Ishikawa (cell line): ENCODE measurements at regions not wholly inside any gene's neighbourhood (a gene's known extent, or its start where the extent isn't known, plus 50 kb on each side); places are given as distances from the start of the nearest gene placed in this dataset.

Experiments
- CEBPB ChIP-seq: IDR thresholded peaks from 2 replicates; pipeline ENCODE4 v1.6.1; 2012
- CREB1 ChIP-seq: IDR thresholded peaks from 2 replicates; pipeline ENCODE4 v1.6.1; 2012; ENCODE audit warnings: low read depth
- EGR1 ChIP-seq: IDR thresholded peaks from 2 replicates; pipeline ENCODE4 v1.6.1; 2012
- EP300 ChIP-seq: IDR thresholded peaks from 2 replicates; pipeline ENCODE4 v1.6.1; 2012; ENCODE audit warnings: borderline replicate concordance
- FOXM1 ChIP-seq: IDR thresholded peaks from 2 replicates; pipeline ENCODE4 v1.6.1; 2012; ENCODE audit warnings: low read depth, borderline replicate concordance
- NFIC ChIP-seq: IDR thresholded peaks from 2 replicates; pipeline ENCODE4 v1.6.1; 2012
- RAD21 ChIP-seq: IDR thresholded peaks from 2 replicates; pipeline ENCODE4 v1.6.1; 2012; ENCODE audit warnings: low read depth
- TAF1 ChIP-seq: IDR thresholded peaks from 2 replicates; pipeline ENCODE4 v1.6.1; 2012; ENCODE audit warnings: low read depth, mild to moderate bottlenecking
- TCF12 ChIP-seq: IDR thresholded peaks from 2 replicates; pipeline ENCODE4 v1.6.1; 2012; ENCODE audit warnings: low read depth
- TEAD4 ChIP-seq: IDR thresholded peaks from 2 replicates; pipeline ENCODE4 v1.6.1; 2012
- YY1 ChIP-seq: IDR thresholded peaks from 2 replicates; pipeline ENCODE4 v1.6.1; 2012; ENCODE audit warnings: low read depth
- ZBTB7A ChIP-seq: IDR thresholded peaks from 2 replicates; pipeline ENCODE4 v1.6.1; 2012; ENCODE audit warnings: low read depth
- TF ChIP-seq, protein P1 (sequence below): IDR thresholded peaks from 2 replicates; pipeline ENCODE4 v1.6.1; 2012; ENCODE audit warnings: low read depth, mild to moderate bottlenecking
- TF ChIP-seq, protein P2 (sequence below): IDR thresholded peaks from 2 replicates; pipeline ENCODE4 v1.6.1; 2012
- TF ChIP-seq, protein P3 (sequence below): IDR thresholded peaks from 2 replicates; pipeline ENCODE4 v1.6.1; 2012

DNA sequence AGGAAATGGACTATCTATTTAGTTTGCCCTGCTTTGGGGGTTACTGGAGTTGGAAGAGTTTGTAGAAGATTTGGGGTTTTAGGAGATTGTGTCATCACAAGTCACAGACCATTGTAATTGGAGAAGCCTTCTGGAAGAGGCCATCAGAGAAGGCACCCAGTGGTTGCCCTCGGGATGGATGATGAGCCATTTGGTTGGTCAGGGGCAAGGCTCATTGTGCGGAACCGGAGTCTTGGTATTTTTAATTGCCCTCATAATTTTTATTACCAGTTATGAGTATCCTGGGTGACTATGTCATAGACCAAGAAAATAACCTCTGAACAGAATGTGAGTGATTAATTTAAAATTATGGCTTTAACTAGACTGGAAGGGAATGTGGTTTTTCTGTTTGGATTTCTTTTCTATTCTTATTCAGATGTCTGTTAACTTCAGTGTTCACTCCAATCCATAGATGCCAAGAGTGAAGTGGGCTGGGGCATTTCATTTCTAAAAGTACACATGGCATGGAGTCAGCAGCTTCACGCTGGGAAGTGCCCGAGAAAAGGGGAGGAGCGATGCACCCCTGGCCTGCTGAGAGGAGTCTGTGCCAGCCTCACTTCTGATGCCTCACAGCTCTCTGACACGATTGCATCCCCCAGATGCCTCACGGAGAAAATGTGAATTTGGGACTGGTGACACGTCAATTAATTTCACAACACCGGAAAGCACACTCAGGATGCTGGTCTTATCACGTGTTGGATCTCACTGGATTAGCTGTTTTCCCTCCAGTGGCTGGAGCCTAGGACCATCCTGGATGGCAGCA lies 225.6 kb upstream of the IGFBP3 start:
- TF ChIP-seq, protein P1, sequence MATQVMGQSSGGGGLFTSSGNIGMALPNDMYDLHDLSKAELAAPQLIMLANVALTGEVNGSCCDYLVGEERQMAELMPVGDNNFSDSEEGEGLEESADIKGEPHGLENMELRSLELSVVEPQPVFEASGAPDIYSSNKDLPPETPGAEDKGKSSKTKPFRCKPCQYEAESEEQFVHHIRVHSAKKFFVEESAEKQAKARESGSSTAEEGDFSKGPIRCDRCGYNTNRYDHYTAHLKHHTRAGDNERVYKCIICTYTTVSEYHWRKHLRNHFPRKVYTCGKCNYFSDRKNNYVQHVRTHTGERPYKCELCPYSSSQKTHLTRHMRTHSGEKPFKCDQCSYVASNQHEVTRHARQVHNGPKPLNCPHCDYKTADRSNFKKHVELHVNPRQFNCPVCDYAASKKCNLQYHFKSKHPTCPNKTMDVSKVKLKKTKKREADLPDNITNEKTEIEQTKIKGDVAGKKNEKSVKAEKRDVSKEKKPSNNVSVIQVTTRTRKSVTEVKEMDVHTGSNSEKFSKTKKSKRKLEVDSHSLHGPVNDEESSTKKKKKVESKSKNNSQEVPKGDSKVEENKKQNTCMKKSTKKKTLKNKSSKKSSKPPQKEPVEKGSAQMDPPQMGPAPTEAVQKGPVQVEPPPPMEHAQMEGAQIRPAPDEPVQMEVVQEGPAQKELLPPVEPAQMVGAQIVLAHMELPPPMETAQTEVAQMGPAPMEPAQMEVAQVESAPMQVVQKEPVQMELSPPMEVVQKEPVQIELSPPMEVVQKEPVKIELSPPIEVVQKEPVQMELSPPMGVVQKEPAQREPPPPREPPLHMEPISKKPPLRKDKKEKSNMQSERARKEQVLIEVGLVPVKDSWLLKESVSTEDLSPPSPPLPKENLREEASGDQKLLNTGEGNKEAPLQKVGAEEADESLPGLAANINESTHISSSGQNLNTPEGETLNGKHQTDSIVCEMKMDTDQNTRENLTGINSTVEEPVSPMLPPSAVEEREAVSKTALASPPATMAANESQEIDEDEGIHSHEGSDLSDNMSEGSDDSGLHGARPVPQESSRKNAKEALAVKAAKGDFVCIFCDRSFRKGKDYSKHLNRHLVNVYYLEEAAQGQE, result no peak
- TF ChIP-seq FOXM1 (peak; percentile 73), RAD21 (no peak), CEBPB (peak; percentile 78), CREB1 (no peak), TEAD4 (peak; percentile 66), EP300 (peak; percentile 79), YY1 (0 out of 2 replicates have a peak, but pooled peaks have one; percentile 46), TCF12 (peak; percentile 84), NFIC (peak; percentile 81)
- TF ChIP-seq, protein P2, sequence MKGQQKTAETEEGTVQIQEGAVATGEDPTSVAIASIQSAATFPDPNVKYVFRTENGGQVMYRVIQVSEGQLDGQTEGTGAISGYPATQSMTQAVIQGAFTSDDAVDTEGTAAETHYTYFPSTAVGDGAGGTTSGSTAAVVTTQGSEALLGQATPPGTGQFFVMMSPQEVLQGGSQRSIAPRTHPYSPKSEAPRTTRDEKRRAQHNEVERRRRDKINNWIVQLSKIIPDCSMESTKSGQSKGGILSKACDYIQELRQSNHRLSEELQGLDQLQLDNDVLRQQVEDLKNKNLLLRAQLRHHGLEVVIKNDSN, result peak; percentile 78
- TF ChIP-seq, protein P3, sequence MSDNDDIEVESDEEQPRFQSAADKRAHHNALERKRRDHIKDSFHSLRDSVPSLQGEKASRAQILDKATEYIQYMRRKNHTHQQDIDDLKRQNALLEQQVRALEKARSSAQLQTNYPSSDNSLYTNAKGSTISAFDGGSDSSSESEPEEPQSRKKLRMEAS, result peak; percentile 70

DNA sequence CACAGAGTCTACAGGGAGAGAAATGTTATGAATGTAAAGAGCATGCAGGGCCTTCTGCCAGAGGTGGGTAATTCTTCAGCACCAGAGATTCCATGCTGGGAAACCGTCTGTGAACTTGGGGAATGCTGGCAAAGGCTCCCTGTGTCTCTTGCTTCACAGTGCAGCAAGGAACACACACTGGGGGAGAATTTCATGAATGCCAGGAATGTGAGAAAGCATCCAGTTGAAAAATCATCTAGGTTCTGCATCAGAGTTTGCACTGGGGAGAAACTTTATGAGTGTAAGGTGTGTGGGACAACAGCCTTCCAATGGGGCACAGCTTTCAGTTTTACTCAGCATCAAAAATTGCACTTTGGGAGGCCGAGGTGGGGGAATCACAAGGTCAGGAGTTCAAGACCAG lies 224.3 kb upstream of the IGFBP3 start:
- TF ChIP-seq, protein P2, result peak; percentile 23; the same call in 1 of the 2 replicates
- TF ChIP-seq NFIC, result peak; percentile 97
- peak; percentile 100 for TF ChIP-seq TEAD4
- TF ChIP-seq YY1, result peak; percentile 37; the same call in 1 of the 2 replicates
- peak; percentile 99 for TF ChIP-seq CEBPB
- TF ChIP-seq, protein P1, result peak; percentile 13; the same call in 1 of the 2 replicates
- peak; percentile 14; the same call in 1 of the 2 replicates for TF ChIP-seq CREB1
- no peak for TF ChIP-seq ZBTB7A
- peak; percentile 99 for TF ChIP-seq EP300
- TF ChIP-seq, protein P3, result peak; percentile 79
- TF ChIP-seq RAD21, result peak; percentile 43
- peak; percentile 98 for TF ChIP-seq FOXM1
- no peak; the same call in 1 of the 2 replicates for TF ChIP-seq EGR1
- TF ChIP-seq TAF1, result no peak
- TF ChIP-seq TCF12, result peak; percentile 99

DNA sequence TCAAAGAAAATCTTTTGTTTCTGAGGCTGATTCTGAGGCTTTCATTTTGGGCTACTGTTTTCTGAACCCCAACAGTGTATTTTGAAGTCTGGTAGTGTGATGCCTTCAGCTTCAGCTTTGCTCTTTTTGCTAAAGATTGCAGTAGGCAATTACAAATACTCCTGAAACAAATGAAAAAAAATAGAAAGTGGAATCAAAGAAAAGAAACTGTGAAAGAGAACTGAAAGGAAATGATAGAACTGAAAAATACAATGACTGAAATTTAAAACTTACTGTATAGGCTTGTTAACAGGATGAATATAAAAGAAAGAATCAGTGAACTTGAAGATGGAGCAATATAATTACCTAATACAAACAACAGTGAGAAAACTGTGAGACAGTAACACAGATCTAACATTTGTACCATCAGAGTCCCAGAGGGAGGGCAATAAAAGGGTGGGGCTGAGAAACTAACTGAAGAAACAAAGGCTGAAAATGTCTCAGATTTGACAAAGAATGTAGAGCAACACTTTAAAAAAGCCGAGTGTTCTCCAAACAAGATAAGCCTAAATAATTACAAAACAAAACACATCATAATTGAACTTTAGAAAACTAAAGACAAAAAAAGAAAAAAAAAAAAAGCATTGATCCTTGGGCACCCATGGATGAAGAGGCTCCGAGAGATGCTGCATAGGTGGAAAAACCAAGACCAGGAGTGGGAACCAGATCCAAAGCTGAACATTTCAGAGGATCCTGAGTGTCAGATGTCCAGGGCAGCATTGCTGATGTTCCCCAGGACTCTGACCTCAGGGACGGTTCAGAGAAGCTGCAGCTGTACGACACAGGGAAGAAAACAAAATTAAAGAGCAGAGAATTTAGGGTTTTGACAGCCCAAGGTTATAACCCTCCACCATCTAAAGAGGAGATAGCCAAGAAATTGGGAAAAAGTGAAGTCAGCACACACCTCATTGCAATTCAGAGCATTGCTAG lies 223.2 kb upstream of the IGFBP3 start:
- no peak for TF ChIP-seq EP300
- no peak for TF ChIP-seq RAD21
- TF ChIP-seq TAF1, result no peak
- TF ChIP-seq, protein P2, result no peak
- TF ChIP-seq ZBTB7A, result no peak
- TF ChIP-seq, protein P3, result no peak
- TF ChIP-seq TCF12, result no peak
- TF ChIP-seq NFIC, result no peak
- TF ChIP-seq, protein P1, result no peak
- no peak for TF ChIP-seq CREB1
- TF ChIP-seq CEBPB, result no peak
- TF ChIP-seq YY1, result no peak
- no peak for TF ChIP-seq FOXM1
- TF ChIP-seq EGR1, result no peak
- TF ChIP-seq TEAD4, result no peak
